Ovary (tissue), 7 donors: ENCODE measurements at regions not wholly inside any gene's neighbourhood (a gene's known extent, or its start where the extent isn't known, plus 50 kb on each side); places are given as distances from the start of the nearest gene placed in this dataset.

Experiments used
- DNase-seq, 5 donors: peaks; one replicate each; pipeline ENCODE4 v3.0.0-alpha.2; 2019 to 2020
- H3K27ac ChIP-seq, 2 donors: fragments of 200-600 bp; one replicate each; pipeline versions ENCODE4 v1.5.1 to v1.8.0; 2019 to 2022
- H3K27me3 ChIP-seq: fragments of 200-600 bp; one replicate; pipeline ENCODE4 v1.8.0; 2022
- H3K36me3 ChIP-seq: fragments of 200-600 bp; sonication (generic); one replicate; pipeline ENCODE4 v1.5.1; 2019
- H3K4me1 ChIP-seq: one replicate; pipeline ENCODE4 v1.8.1; 2013; ENCODE audit warnings: mild to moderate bottlenecking, moderate library complexity; ENCODE audit not compliant: insufficient read depth
- H3K4me3 ChIP-seq: fragments of 200-600 bp; sonication (generic); one replicate; pipeline ENCODE4 v1.5.1; 2017
- H3K9me3 ChIP-seq, 2 donors: fragments of 200-600 bp in 1 of 2; sonication (generic) in 1 of 2; one replicate each; pipeline versions ENCODE4 v1.5.1 to v1.8.1; 2013 to 2019; ENCODE audit warnings: mild to moderate bottlenecking in 1 of 2, moderate library complexity in 1 of 2
- CTCF ChIP-seq, 3 donors: fragments of 450-650 bp in 2 of 3; fragments of 200-600 bp in 1 of 3; IDR thresholded peaks; one replicate each; pipeline versions ENCODE4 v1.5.1 to v1.8.0; 2016 to 2022; ENCODE audit warnings: antibody characterized with exemption in 3 of 3, mild to moderate bottlenecking in 1 of 3
- EP300 ChIP-seq: sonication (generic); formaldehyde crosslinking; IDR thresholded peaks from one replicate; pipeline ENCODE4 v1.6.1; 2017; ENCODE audit warnings: antibody characterized with exemption
- POLR2A ChIP-seq: fragments of 450-650 bp; IDR thresholded peaks from one replicate; pipeline ENCODE4 v1.6.1; 2017; ENCODE audit warnings: antibody characterized with exemption, mild to moderate bottlenecking, moderate library complexity
- WGBS, 3 donors: extraction: QIAGEN DNeasy Blood & Tissue Kit in 1 of 3; methylation state at CpG; one replicate each; pipeline versions ENCODE4 v1.1.5 to v1.1.7; 2013 to 2017; 5-methylcytosine and 5-hydroxymethylcytosine counted together
- intact Hi-C, 4 donors: fragments of 100-400 bp; cut with DNase I; formaldehyde crosslinking; loops; one replicate each; pipeline versions ENCODE4 v1.11.0 to v1.15.1; 2022 to 2023
- donor health status: DM: no; HTN: no; CAD: no; lungs with moderate emphysema.
- donor health status: DM: no; HTN: no; CAD: no.
- donor health status: Bipolar disorder and iron deficiency.
- donor health status: DM: no; HTN: no; CAD: no.
- donor health status: DM: yes; HTN: yes; CAD: no.

- no peak for TF ChIP-seq CTCF (IDR thresholded peaks at IDR 0.05)
- TF ChIP-seq POLR2A, result no peak
- TF ChIP-seq EP300, result no peak
- 76 to 93% (median 79%) methylated on average over 1 of the region's 1 CpG for WGBS, 3 donors
- DNase-seq, result no peak
- H3K4me3 ChIP-seq, result no peak overlapping the region
- H3K27me3 ChIP-seq, result no peaks in the 10 kb centered on the region
- H3K4me1 ChIP-seq, result no peaks in the 10 kb centered on the region
- H3K36me3 ChIP-seq, result no peaks in the 10 kb centered on the region
- H3K9me3 ChIP-seq, result no peaks in the 10 kb centered on the region
- no peak overlapping the region for H3K27ac ChIP-seq
- intact Hi-C loops, result no loop called here
Observed at GRCh38 chr3:180280555-180280954, 243.8 kb upstream of the PEX5L start.

GRCh38 chr3:180282386-180282785 lies 245.6 kb upstream of the PEX5L start:
- DNase-seq, result no peak
- no peaks in the 10 kb centered on the region for H3K9me3 ChIP-seq
- H3K27ac ChIP-seq, result no peak overlapping the region
- no peaks in the 10 kb centered on the region for H3K4me1 ChIP-seq
- H3K36me3 ChIP-seq, result no peaks in the 10 kb centered on the region
- TF ChIP-seq CTCF (IDR thresholded peaks at IDR 0.05), result no peak
- no peak for TF ChIP-seq POLR2A
- no peak for TF ChIP-seq EP300
- no peak overlapping the region for H3K4me3 ChIP-seq
- intact Hi-C loops, result no loop called here
- H3K27me3 ChIP-seq, result no peaks in the 10 kb centered on the region

GRCh38 chr3:180283251-180283650 lies 246.5 kb upstream of the PEX5L start:
- TF ChIP-seq EP300 (no peak), CTCF (IDR thresholded peaks at IDR 0.05) (no peak), POLR2A (no peak)
- intact Hi-C loops, result no loop called here
- Histone ChIP-seq H3K4me3 (no peak overlapping the region), H3K27ac (no peak overlapping the region), H3K36me3 (no peaks in the 10 kb centered on the region), H3K4me1 (no peaks in the 10 kb centered on the region), H3K9me3 (no peaks in the 10 kb centered on the region), H3K27me3 (no peaks in the 10 kb centered on the region)
- no peak for DNase-seq
- WGBS, 3 donors, result 73 to 84% (median 78%) methylated on average over 3 of the region's 3 CpGs

GRCh38 chr3:180284331-180285110 lies 247.8 kb upstream of the PEX5L start:
- intact Hi-C loops, result no loop called here

More at GRCh38 chr3:180284331-180285110, 247.8 kb upstream of the PEX5L start:
- H3K4me3 ChIP-seq, result no peak overlapping the region
- no peaks in the 10 kb centered on the region for H3K9me3 ChIP-seq
- H3K4me1 ChIP-seq, result no peaks in the 10 kb centered on the region
- no peak for DNase-seq
- no peak overlapping the region for H3K27ac ChIP-seq
- WGBS, 3 donors, result 86 to 91% (median 89%) methylated on average over 2 of the region's 2 CpGs
- no peaks in the 10 kb centered on the region for H3K36me3 ChIP-seq
- H3K27me3 ChIP-seq, result no peaks in the 10 kb centered on the region
- TF ChIP-seq POLR2A (no peak), CTCF (IDR thresholded peaks at IDR 0.05) (no peak), EP300 (no peak)
